HepG2 (cell line): ENCODE measurements at regions not wholly inside any gene's neighbourhood (a gene's known extent, or its start where the extent isn't known, plus 50 kb on each side); places are given as distances from the start of the nearest gene placed in this dataset.
A peak's percentile ranks its signal among the peaks of the same experiment; 100 is the strongest.

Experiments used
- ATAC-seq: fragments of 200-7000 bp; cut with Tn5 transposase; 3 replicates; pipeline ENCODE4 v1.9.1; 2020; ENCODE audit warnings: mild to moderate bottlenecking, moderate library complexity
- BruUV-seq: library from RNA; stranded (reverse); fragments of 400-500 nt; replicated peaks from 2 replicates; lab custom pipeline; 2021; lab: Mats Ljungman, UMichigan
- CTCF ChIA-PET: fragments of 300-600 bp; formaldehyde crosslinking; extraction: SDS; loops from one replicate; lab custom pipeline; 2021; ENCODE audit warnings: low total read pairs, inconsistent platforms, low intra/inter-chr PET ratio; lab: Yijun Ruan, JAX
- POLR2A ChIA-PET: fragments of 350-600 bp; sonication (Branson Sonifier 250); formaldehyde crosslinking; loops from one replicate; lab custom pipeline; 2020; ENCODE audit warnings: antibody characterized with exemption, inconsistent platforms; lab: Yijun Ruan, JAX
- DNase-seq: peaks from one replicate; pipeline ENCODE4 v3.0.0-alpha.2; 2015; ENCODE audit warnings: low spot score
- FAIRE-seq: peaks from 3 replicates; lab custom pipeline; 2011; peaks lifted over from hg19 to GRCh38; lab: Jason Lieb, UNC
- H2AFZ ChIP-seq: one replicate; pipeline ENCODE4 v1.6.1; 2011; ENCODE audit warnings: low read length, inconsistent platforms
- H3K27ac ChIP-seq: fragments of 300-600 bp; 3 replicates; pipeline ENCODE4 v1.8.0; 2011; ENCODE audit warnings: mixed run types, mild to moderate bottlenecking, mixed read lengths, low read length, inconsistent platforms; ENCODE audit not compliant: insufficient read depth; ENCODE audit errors: extremely low read length
- H3K27me3 ChIP-seq, 2 experiments: fragments of 200-600 bp in 1 of 2; 2 replicates in 1 of 2; 3 replicates in 1 of 2; pipeline versions ENCODE4 v1.6.0 to v1.8.0; 2011; ENCODE audit warnings: low read length in 2 of 2, mild to moderate bottlenecking in 2 of 2, moderate library complexity in 2 of 2, inconsistent platforms in 1 of 2; ENCODE audit not compliant: insufficient read depth in 2 of 2, control insufficient read depth in 1 of 2
- H3K36me3 ChIP-seq, 2 experiments: fragments of 200-600 bp in 1 of 2; replicated peaks in 1 of 2; 2 replicates in 1 of 2; 3 replicates in 1 of 2; pipeline versions ENCODE4 v1.5.1 to v1.8.0; 2011; ENCODE audit warnings: low read length in 2 of 2, inconsistent platforms in 1 of 2; ENCODE audit not compliant: insufficient read depth in 2 of 2, control insufficient read depth in 1 of 2
- H3K4me1 ChIP-seq: 2 replicates; pipeline ENCODE4 v1.5.1; 2012; ENCODE audit warnings: low read length, inconsistent platforms; ENCODE audit not compliant: insufficient read depth
- H3K4me2 ChIP-seq: 2 replicates; pipeline ENCODE4 v1.6.0; 2011; ENCODE audit warnings: low read depth, low read length, inconsistent platforms
- H3K4me3 ChIP-seq, 3 experiments: fragments of 200-600 bp in 1 of 3; sonication (generic), shearing (Covaris generic) in 1 of 3; replicated peaks in 1 of 3; 2 replicates each; pipeline ENCODE4 v1.5.1; 2011 to 2016; ENCODE audit warnings: low read length in 3 of 3, inconsistent platforms in 2 of 3, low read depth in 2 of 3, mild to moderate bottlenecking in 2 of 3, control low read depth in 1 of 3, mixed read lengths in 1 of 3; ENCODE audit not compliant: insufficient read depth in 1 of 3
- H3K79me2 ChIP-seq: one replicate; pipeline ENCODE4 v1.6.1; 2011; ENCODE audit warnings: low read length, inconsistent platforms; ENCODE audit not compliant: insufficient read depth
- H3K9ac ChIP-seq: 2 replicates; pipeline ENCODE4 v1.6.0; 2011; ENCODE audit warnings: mild to moderate bottlenecking, low read depth, low read length, inconsistent platforms; ENCODE audit not compliant: insufficient read depth
- H3K9me3 ChIP-seq: 2 replicates; pipeline ENCODE4 v1.5.1; 2012; ENCODE audit warnings: mild to moderate bottlenecking, low read length
- H4K20me1 ChIP-seq: 2 replicates; pipeline ENCODE4 v1.6.0; 2011; ENCODE audit warnings: inconsistent platforms, mild to moderate bottlenecking, low read length, moderate library complexity; ENCODE audit not compliant: insufficient read depth
- ELF1 ChIP-seq: sonication (generic); formaldehyde crosslinking; IDR thresholded peaks from 2 replicates; pipeline ENCODE4 v1.4.0; 2020; ENCODE audit warnings: missing genetic modification reagents
- ETV5 ChIP-seq: IDR thresholded peaks from 2 replicates; pipeline ENCODE4 v1.6.1; 2018; ENCODE audit warnings: missing biosample characterization, missing genetic modification reagents, inconsistent platforms, borderline replicate concordance
- HCFC1 ChIP-seq: fragments of 150-350 bp; IDR thresholded peaks from 2 replicates; pipeline ENCODE4 v1.6.1; 2014; ENCODE audit warnings: low read depth, low read length
- MAFF ChIP-seq: IDR thresholded peaks from 2 replicates; pipeline ENCODE4 v1.6.1; 2011; ENCODE audit warnings: low read depth, low read length, improper control_type of control experiment
- MAFK ChIP-seq, 2 experiments: IDR thresholded peaks in 1 of 2; conservative IDR thresholded peaks in 1 of 2; 2 replicates each; pipeline ENCODE4 v1.6.1; 2011; ENCODE audit warnings: improper control_type of control experiment in 2 of 2, low read length in 2 of 2
- TRIM22 ChIP-seq: fragments of 450-650 bp; IDR thresholded peaks from 2 replicates; pipeline ENCODE4 v1.6.1; 2017
- ZNF280B ChIP-seq: sonication (generic); formaldehyde crosslinking; IDR thresholded peaks from 2 replicates; pipeline ENCODE4 v1.5.0; 2020; ENCODE audit warnings: missing genetic modification reagents, mild to moderate bottlenecking, borderline replicate concordance
- ZNF883 ChIP-seq: sonication (generic); formaldehyde crosslinking; IDR thresholded peaks from 2 replicates; pipeline ENCODE4 v1.5.1; 2020; ENCODE audit warnings: mild to moderate bottlenecking, missing genetic modification reagents; ENCODE audit errors: not compliant biosample characterization
- WGBS: methylation state at CpG from one replicate; pipeline ENCODE4 v1.1.6; 2017; ENCODE audit warnings: low lambda C conversion rate; 5-methylcytosine and 5-hydroxymethylcytosine counted together
- in situ Hi-C: cut with HindIII; loops from 2 replicates; pipeline ENCODE4 v1.10.0; 2017; ENCODE audit warnings: low pct_unique_long_range_greater_than_20kb; ENCODE audit not compliant: extremely low pct_ligation_motif_present
- intact Hi-C: fragments of 100-400 bp; cut with micrococcal nuclease; formaldehyde crosslinking; loops from one replicate; pipeline ENCODE4 v1.10.0; 2022; ENCODE audit not compliant: unreplicated experiment

- no peak overlapping the region for H3K4me2 ChIP-seq
- H3K9me3 ChIP-seq, result peaks cover 90% of the 10 kb centered on the region
- TF ChIP-seq MAFK (conservative IDR thresholded peaks at IDR 0.05 in 1 of 2, IDR thresholded peaks at IDR 0.05 in 1 of 2; ENCODE audit: low read length in 2 of 2) (peak; percentile 69 to 77), MAFF (peak; percentile 61; the same call in 1 of the 2 replicates), ETV5 (CRISPR knock-in tag) (no peak)
- no peak overlapping the region for H3K4me3 ChIP-seq
- no peaks in the 10 kb centered on the region for H3K4me1 ChIP-seq
- H4K20me1 ChIP-seq, result no peaks in the 10 kb centered on the region
- BruUV-seq, result no TSS peak
- no peak overlapping the region for H3K27ac ChIP-seq
- H3K79me2 ChIP-seq, result no peaks in the 10 kb centered on the region
- FAIRE-seq, result no peak
- no peaks in the 10 kb centered on the region for H3K27me3 ChIP-seq
- ChIA-PET POLR2A (no interaction called here), CTCF (no interaction called here)
- DNase-seq, result no peak
- WGBS, result 7% methylated on average over 1 of the region's 1 CpG
- intact Hi-C loops (no loop called here), in situ Hi-C loops (no loop called here)
- ATAC-seq, result no peak
- no peak overlapping the region for H2AFZ ChIP-seq
- H3K9ac ChIP-seq, result no peak overlapping the region
- H3K36me3 ChIP-seq, result no peaks in the 10 kb centered on the region
Observed at GRCh38 chr20:55855052-55855451, 150.3 kb downstream of the CBLN4 start.

- Histone ChIP-seq H3K27ac (no peak overlapping the region), H3K4me1 (no peaks in the 10 kb centered on the region), H4K20me1 (no peaks in the 10 kb centered on the region), H3K9me3 (peaks cover 93% of the 10 kb centered on the region), H3K36me3 (no peaks in the 10 kb centered on the region), H3K4me2 (no peak overlapping the region), H3K79me2 (no peaks in the 10 kb centered on the region), H3K9ac (no peak overlapping the region), H2AFZ (no peak overlapping the region), H3K4me3 (no peak overlapping the region), H3K27me3 (no peaks in the 10 kb centered on the region)
- ChIA-PET POLR2A (no interaction called here), CTCF (no interaction called here)
- FAIRE-seq (no peak), ATAC-seq (no peak), DNase-seq (no peak)
- whole genome bisulfite sequencing, result 40% methylated on average over 4 of the region's 4 CpGs
- TF ChIP-seq TRIM22, result no peak
- no peak for TF ChIP-seq ZNF883 (CRISPR knock-in tag)
- TF ChIP-seq ZNF280B (CRISPR knock-in tag), result no peak
- TF ChIP-seq HCFC1, result no peak
- no peak for TF ChIP-seq ELF1 (CRISPR knock-in tag)
- intact Hi-C loops (no loop called here), in situ Hi-C loops (no loop called here)
- BruUV-seq, result no TSS peak
Observed at GRCh38 chr20:55830121-55830827, 175.0 kb downstream of the CBLN4 start.
